ENCODE measurements at regions not wholly inside any gene's neighbourhood (a gene's known extent, or its start where the extent isn't known, plus 50 kb on each side); places are given as distances from the start of the nearest gene placed in this dataset.
"Not testable (repeated sequence)": the region's sequence is repeated elsewhere in the genome, so short reads cannot be mapped to it uniquely, and the experiment has no call there.

GRCh38 chr1:177645491-177646190 lies 324.2 kb downstream of the SEC16B start:
- DNase-seq: peak in 1 of 3 donors; percentile 5

- no peak for DNase-seq
Measured at GRCh38 chr1:177640687-177641086, 329.2 kb downstream of the SEC16B start.

- DNase-seq: not testable (repeated sequence)
Measured at GRCh38 chr1:177634151-177634550, 335.7 kb downstream of the SEC16B start.

GRCh38 chr1:177632923-177633615 lies 336.8 kb downstream of the SEC16B start:
- DNase-seq: no peak

GRCh38 chr1:177631770-177632169 lies 338.1 kb downstream of the SEC16B start:
- no peak for DNase-seq

GRCh38 chr1:177629526-177629925 lies 340.3 kb downstream of the SEC16B start:
- no peak for DNase-seq

GRCh38 chr1:177627148-177627910 lies 342.5 kb downstream of the SEC16B start:
- DNase-seq: no peak

- peak in 1 of 3 donors; percentile 8 for DNase-seq
Measured at GRCh38 chr1:177620636-177621190, 349.1 kb downstream of the SEC16B start.

- DNase-seq: no peak
Measured at GRCh38 chr1:177615251-177615650, 354.6 kb downstream of the SEC16B start.

- no peak for DNase-seq
Measured at GRCh38 chr1:177611402-177611801, 358.5 kb downstream of the SEC16B start.

GRCh38 chr1:177609953-177610352 lies 359.9 kb downstream of the SEC16B start:
- no peak for DNase-seq

GRCh38 chr1:177600936-177601335 lies 368.9 kb downstream of the SEC16B start:
- no peak for DNase-seq

- no peak for DNase-seq
Measured at GRCh38 chr1:177600321-177600720, 369.5 kb downstream of the SEC16B start.

GRCh38 chr1:177597393-177597792 lies 372.5 kb downstream of the SEC16B start:
- no peak for DNase-seq

GRCh38 chr1:177596485-177596884 lies 373.4 kb downstream of the SEC16B start:
- DNase-seq: no peak

- no peak for DNase-seq
Measured at GRCh38 chr1:177593105-177593504, 376.8 kb downstream of the SEC16B start.

GRCh38 chr1:177592624-177593023 lies 377.2 kb downstream of the SEC16B start:
- DNase-seq: no peak

GRCh38 chr1:177591155-177591554 lies 378.7 kb downstream of the SEC16B start:
- no peak for DNase-seq

- no peak for DNase-seq
Measured at GRCh38 chr1:177589166-177589565, 380.7 kb downstream of the SEC16B start.

- DNase-seq: peak in 1 of 3 donors; percentile 70
Measured at GRCh38 chr1:177586429-177586828, 383.4 kb downstream of the SEC16B start.

GRCh38 chr1:177585302-177586220 lies 384.3 kb downstream of the SEC16B start:
- DNase-seq: no peak
